Mucosa of gallbladder (tissue), 1 donor: ENCODE measurements at regions not wholly inside any gene's neighbourhood (a gene's known extent, or its start where the extent isn't known, plus 50 kb on each side); places are given as distances from the start of the nearest gene placed in this dataset.
A peak's percentile ranks its signal among the peaks of the same experiment; 100 is the strongest.

Experiments used
- DNase-seq: peaks from one replicate; pipeline ENCODE4 v3.0.0-alpha.2; 2020; ENCODE audit warnings: low spot score
- donor health status: DM: no; HTN: no; CAD: no.

DNA sequence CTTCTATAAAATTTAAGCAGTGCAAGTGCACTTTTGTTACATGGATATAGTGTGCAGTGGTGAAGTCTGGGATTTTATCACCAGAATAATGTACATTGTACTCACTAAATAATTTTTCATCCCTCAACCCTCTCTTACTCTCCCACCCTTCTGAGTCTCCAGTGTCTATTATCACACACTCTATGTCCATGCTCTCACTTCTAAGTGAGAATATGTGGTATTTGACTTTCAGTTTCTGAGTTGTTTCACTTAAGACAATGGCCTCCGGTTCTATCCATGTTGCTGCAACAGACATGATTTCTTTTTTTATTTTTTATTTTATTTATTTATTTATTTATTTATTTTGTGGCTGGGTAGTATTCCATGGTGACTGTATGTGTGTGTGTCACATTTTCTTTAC lies 855.9 kb upstream of the PHF14 start:
- no peak for DNase-seq

DNA sequence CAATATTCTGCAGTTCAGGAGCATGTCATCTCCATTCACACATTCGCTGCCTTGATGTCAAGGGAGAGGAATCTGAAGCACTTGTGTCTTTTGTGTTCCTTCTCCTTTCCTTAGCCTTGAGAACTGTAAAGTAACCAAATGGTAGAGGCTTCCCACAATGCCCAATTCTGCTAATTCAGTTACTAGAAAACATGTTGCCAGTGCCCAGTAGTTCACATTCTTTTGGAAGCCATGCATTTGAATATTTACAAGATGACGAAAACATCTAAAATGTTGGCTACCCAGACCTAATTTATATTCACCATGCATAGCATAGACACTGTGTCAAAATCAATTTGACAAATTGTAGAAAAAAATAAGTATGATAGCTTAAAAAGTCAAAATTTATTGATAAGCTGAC lies 852.7 kb upstream of the PHF14 start:
- no peak for DNase-seq

DNA sequence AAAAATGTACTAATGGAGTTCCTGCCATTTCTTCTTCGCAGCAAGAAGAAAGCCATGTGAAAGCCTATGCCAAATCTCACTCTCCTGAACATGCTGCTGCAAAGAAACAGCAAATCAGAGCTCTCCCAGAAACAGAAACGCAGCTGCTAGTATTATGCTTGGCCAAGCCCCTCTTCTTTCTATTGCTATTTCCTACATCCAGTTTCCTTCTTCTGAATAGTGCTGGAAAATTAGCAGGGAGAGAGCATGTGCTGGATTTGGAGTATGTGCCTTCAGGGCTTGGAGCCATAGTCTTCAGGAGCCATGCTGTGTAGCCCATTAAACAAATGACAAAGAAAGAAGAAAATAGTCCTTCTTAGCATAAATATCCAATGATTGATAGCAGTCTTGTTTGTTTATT lies 852.0 kb upstream of the PHF14 start:
- no peak for DNase-seq

DNA sequence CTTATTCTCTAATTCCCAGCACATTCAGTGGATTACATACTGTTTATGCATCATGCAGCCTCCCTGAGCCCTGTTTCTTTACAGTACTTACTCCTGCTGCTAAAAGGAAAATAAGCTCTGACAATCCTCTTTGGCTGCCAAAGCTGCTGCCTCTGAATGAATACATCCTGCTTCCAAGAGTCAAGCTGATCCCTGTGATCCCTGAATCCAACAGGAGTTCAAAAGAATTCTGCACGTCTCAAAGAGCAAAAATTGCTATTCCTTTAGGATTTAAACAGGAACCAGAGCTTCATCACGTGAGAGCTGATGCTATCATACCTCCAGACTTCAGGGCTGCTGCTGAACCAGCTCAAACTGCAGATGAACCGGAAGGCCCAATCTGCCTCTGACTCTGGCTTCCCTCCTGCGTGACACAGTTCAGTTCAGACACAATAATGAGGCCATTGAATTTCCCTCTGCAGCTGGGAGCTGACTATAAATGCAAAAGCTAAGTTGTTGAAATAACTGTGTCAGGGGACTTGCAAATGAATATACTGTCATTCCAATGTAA lies 851.0 kb upstream of the PHF14 start:
- peak; percentile 13 for DNase-seq

DNA sequence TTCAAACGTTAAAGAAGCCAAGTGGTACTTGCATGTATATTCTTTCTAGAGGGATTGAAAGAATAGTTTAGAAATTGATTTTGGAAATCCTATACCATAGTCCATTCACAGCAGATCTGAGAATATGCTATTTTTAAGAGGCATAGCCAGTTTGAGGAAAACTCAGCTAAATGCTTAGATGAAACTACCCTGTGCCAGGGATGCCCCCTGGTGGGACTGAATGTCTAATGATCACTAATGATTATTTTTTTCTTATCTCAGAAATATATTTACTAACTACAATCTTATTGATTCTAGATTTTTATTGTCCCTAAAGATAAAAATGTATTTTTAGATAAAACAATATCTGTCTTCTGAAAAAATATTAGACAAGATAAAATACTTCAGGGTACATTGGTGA lies 844.9 kb upstream of the PHF14 start:
- DNase-seq: no peak

DNA sequence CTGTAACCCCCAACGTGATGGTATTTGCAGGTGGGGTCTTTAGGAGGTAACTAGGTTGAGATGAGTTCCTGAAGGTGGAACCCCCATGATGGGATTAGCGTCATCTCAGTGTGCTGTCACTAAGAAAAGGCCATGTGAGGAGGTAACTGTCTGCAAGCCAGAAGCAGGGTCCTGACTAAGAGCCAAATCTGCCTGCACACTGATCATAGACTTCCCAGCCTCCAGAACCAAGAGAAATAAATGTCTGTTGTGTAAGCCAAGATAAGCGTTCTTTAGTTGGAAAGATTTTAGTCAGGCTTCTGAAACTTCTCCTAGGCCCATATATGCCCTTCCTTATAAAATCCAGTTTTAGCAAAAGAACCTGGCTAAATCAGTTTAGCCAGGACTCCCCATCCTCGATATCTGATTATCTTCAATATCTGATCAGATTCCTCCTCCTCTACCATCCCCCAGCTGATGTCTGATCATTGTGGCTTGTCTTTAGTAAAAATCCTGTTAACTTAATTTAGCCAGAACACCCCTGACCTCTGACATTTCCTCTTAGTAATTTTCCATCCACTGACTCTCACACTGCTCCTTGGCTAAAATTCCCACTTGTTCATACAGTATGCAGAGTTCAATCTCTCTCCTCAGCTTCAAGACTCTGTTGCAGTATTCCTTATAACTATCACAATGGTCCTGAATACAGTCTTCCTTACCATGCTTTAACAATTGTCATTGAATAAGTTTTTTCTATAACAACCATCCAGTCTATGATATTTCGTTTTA lies 835.4 kb upstream of the PHF14 start:
- DNase-seq: no peak

DNA sequence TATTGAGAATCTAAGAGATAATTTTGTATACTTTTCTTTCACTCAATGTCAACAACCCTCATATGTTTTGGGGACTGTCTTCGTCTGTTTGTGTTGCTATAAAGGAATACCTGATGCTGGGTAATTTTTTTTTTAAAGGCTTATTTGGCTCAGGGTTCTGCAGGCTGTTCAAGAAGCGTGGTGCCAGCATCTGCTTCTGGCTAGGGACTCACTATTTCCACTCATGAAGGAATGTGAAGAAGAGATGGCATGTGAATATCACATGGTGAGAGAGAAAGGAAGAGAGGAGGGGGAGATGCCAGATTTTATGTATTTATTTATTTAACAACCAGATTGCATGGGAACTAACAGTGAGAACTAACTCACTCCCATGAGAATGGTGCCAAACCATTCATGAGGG lies 827.4 kb upstream of the PHF14 start:
- DNase-seq: no peak

DNA sequence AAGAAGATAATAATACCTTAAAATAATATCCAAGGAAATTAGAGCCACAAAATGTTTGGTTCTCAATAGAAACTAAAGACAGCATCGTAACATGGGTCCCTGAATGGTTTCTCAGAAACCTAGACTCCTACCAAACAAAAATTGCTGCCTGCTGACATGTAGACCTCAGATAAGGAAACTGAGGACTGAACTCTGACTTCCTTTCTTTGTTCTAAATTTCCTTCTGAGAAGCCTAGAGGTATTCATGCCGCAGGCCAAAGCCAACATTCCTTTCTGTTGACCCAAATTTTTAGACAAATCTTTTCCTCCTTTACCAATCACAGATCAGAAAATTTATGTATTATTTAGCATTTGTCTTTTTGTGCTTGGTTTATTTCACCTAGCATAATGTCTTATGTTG lies 816.7 kb upstream of the PHF14 start:
- no peak for DNase-seq

DNA sequence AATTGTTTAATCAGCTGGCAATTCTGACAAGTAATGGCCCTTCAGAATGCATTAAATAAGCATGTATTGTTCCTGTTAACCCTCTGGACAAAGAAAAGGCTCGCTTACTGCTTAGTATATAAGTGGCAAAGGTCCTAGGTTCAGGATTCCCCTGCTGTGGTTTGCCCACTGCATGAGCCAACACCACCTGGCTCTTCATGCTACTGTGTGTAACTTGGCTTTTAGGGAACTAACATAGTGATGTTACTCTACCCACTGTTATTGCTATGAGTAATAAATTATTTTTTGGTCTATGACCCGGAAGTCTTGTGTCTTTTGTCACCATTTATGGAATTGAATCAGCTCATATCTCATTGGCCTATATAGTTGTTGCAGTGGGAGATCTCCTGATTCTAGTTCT lies 791.7 kb upstream of the PHF14 start:
- DNase-seq: no peak

DNA sequence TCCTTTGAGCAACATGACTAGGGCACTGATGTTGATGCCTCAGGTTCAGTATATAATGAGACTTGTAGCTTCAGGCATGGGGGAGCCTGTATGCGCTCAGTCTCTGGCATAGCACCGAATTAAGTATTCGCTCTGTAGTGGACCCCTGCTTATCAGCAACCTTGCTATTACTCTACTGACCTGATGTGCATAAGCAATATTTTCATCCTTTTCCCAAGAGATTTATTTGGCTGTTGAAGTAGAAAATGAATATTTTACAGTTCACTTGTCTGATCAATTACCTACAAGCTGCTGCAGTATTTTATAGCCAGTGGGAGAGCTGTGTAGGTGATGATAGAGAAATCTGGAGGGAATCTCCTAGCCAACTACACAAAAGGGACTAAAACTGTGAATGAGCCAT lies 781.6 kb upstream of the PHF14 start:
- DNase-seq: no peak

DNA sequence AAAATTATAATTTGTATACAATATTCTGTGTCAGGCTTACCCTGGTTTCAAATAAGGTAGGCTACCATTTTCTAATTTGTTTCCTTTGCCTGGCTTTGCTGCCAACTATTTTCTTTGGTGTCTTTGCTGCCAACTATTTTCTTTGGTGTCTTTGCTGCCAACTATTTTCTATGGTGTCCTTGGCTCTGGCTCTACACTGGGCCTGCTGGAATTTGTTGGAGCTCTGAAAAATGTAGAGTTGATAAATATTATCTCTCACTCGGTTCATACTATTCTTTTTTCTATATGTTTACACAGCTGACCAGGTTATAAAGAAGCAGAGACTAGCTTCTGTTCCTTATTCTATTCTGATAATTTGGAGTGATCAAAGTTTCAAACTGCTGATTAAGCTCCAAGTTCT lies 768.0 kb upstream of the PHF14 start:
- DNase-seq: no peak

DNA sequence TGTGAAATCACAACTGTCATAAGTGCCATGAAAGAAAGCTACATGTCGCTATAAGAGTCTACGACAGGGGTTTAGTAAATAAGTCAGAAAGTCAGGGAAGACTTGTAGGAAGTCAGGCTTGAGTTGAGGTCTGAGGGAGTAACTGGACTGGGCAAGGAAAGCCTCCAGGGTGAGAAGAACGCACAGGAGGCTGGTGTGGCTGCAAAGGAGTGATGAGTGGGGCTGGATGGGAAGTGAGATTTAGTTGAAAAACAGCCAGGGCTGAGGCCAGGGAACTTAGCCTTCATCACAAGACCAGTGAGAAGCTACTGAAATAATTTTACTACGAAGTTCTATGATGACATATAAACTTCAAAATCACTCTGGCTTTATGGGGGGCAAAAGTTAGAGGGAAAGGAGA lies 763.7 kb upstream of the PHF14 start:
- DNase-seq: no peak

DNA sequence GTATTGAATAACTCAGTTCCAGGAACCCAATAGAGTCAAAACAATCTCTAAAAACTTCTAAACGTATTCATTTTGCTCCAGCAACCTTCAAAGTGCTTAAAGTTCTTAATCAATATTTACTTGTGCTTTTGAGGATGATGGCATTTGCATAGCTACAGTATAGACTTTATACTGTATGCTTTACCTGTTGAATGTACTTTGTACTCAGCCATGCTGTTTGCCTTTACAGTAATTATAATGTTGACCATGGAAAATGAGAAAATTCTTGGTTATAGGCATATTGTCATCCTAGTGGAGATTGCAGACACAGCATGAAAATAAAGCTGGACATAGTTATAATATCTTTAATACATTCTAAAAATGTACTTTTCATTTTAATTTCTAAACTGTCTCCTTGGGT lies 762.7 kb upstream of the PHF14 start:
- DNase-seq: no peak

DNA sequence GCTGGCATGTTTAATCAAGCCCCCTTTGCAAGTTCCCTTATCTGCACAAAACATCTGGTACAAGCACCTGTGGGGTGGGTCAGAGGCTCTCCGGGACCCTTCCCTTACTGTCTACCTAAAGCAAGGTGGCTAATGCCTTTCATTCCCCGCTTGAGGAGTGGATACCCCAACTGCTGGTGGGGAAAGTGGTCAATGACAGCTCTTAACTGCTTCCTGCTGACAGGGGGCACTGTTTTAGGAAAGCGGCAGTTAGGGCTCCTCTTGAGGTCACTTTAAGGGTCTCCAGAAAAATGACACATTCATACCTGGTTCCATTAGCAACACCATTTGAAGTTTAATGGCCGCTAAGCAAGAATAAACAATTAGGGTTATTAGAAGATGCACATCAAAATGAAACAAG lies 761.8 kb upstream of the PHF14 start:
- no peak for DNase-seq

DNA sequence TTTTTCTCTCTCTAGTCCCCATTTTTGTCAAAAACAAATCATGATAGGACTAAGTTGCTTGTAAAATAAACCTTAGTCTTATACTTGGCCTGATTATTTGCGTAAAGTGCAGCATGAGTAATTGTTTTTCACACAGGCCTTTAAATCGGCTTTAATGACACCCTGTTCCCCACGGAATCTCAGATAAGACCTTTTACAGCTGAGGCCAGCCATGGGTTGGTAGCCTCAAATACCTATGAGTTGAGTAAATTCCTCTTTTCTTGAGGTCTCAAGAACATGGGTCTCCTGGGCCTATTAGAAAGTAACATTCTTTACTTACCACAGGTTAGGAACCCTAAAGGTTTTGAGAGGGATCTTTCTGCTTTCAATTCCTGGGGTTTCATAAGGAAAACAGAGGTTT lies 761.0 kb upstream of the PHF14 start:
- no peak for DNase-seq

DNA sequence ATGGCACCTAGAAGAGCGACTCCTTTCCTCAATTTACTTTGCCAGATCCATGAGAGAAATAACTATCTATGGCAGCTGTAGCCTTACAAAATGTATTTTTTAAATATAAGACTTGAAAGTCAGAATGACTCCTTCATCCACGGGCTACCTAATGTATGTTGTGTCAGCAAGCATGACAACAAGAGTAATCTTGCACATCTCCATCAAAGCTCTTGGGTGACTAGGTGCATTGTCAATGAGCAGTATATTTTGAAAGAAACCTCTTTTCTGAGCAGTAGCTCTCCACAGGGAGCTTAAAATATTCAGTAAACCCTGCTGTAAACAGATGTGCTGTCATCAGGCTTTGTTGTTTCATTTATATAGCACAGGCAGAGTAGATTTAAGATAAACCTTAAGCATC lies 757.2 kb upstream of the PHF14 start:
- no peak for DNase-seq

DNA sequence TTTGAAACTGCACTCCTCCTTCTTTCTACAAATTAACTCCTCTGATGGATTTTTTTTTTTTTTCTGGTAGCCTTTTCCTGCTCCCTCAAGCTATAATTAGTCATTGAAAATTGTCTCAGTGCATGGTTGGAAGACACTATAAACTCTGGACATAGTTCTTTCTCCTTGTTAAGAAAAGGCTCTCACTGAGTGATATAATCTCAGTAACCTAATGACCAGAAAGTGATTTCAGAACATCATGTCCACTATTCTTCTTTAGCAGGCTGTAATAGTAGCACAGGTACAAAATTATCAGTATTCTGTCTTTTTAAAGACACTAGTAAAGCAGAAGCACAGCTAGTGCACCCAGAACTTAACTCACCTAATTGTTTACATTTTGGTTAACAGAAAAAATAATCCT lies 752.6 kb upstream of the PHF14 start:
- DNase-seq: no peak

DNA sequence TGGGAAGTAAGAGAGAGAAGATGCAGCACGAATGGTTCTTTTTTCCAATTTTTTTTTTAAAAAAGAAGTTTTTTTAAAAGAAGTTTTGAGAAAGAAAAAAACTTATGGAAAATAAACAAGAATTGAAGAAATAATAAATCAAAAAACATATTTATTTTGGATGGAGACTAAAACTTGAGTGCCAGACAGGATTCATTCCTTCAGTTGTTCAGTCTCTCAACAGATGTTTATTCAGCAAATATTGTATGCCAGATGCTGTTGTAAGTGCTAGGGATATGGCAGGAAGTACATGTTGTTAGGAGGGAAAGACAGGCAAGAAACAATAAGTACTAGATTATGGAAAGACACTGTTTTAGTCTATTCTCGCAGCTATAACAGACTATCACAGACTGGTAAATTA lies 750.7 kb upstream of the PHF14 start:
- DNase-seq: no peak

DNA sequence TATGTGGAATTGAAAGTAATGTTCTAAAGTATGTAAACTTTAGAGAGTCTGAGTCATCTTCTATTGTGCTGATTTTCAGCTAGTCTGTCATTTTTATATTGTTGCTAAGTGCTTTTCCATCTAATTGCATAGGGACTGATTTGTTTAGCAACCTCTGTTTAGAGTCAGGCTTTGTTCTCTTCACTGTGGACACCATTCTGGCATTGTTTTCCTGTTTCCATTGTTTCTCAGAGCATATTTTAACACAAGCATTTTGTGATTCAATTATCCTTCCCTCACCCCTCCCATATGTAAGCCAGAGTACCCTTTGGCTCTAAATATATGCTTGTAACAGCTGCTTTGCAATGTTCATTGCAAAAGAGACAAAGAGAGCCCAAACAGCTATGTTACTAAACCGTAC lies 748.4 kb upstream of the PHF14 start:
- DNase-seq: no peak

DNA sequence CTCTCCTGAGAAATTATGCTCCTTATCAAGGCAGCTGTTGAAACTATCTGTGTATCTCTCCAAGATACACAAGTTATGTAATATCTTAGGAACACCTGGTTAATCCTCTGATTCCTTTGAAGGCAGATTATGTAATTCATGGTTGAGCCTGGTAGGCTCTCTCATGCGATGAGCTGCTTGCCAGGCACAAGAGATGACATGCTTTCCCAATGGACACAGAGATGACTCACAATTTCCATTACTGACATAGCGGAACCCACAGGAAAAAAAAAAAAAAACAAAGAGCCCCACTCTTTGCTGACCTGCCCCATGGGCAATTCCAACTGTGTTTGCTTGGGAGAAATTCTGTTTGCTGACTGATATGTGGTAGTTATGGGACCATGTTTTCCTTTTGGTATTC lies 736.4 kb upstream of the PHF14 start:
- no peak for DNase-seq

DNA sequence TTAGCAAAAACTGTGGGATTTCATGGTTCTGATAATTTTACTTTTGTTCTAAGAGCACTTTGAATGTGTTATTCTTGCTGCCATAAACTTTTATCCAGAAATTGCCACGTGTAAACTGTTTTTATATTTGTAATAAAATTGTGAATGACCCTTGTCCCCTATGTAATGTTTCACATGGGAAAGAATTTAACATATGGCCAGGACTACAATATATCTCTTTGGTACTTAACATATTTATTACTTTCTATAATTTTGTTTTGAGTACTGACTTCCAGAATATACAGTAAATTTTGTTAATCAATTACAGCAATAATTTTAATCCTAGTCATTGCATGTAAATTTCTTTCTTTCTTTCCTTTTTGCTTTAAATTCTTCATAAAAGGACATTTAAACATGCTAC lies 735.0 kb upstream of the PHF14 start:
- no peak for DNase-seq

DNA sequence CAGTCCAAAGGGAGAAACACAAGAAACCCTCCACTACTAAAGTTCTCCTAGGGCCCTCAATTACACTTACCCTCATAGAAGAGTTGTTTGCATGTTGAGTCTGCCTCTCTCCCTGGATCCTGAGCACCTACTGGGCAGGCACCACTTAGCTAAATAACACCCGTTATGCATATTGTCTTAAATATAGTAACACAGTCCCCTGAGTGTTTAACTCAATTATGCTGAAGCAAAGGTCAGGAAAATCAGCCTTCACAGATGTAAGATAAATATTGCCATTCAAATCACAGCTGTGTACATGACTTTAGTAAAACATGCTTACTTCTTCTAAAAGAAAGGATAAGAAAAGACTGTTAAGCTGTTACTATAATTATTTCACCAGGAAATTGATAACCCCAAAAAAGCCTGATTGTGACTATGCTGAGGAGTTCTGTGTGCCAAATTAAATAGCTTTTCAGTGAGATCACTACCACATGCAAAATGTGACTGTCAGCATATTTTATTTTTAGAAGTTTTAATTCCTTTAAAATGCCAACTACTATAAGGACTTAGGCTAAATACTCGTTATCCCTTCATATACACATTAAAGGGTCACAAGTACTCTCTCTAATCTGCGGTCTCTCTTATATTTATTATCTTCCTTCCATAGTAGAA lies 733.9 kb upstream of the PHF14 start:
- no peak for DNase-seq

DNA sequence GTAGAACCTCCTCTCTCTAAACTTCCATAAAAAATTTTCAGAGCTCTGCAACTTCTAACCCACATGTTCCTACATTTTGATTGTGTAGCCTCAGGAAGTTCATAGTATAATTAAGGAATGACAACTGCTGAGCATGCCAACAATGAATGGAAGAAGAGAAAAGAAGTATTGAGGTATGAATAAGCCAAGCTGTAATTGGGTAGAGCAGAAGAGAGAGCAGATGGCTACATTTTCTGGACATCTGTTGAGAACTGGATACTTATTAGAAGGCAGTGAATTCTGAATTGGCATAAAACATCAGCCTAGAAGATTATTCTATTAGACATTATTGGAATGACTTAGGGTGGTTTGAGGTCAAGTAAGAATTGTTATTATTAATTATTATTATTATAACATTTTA lies 728.3 kb upstream of the PHF14 start:
- no peak for DNase-seq

DNA sequence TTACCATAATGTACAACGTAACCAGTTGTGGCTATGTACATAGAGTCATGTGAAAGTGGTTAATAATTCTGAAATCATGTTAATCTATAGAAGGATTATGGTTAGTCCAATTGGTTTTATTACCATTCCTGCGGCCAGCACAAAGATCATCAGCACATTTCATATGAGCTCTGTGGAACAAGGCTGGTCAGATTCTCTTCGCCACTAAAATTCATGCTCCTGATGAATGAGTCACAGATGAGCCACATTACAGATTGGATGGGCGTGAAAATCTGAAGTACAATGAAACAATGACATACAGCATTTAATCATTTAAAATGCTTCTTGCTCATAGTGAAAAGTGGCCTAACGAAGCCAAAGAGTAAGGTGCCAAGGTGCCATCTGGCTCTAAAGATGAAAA lies 716.2 kb upstream of the PHF14 start:
- no peak for DNase-seq
